ENCODE measurements at regions not wholly inside any gene's neighbourhood (a gene's known extent, or its start where the extent isn't known, plus 50 kb on each side); places are given as distances from the start of the nearest gene placed in this dataset.

GRCh38 chr10:3853016-3853415 is 68.0 kb upstream of the KLF6 start:
- no peak for DNase-seq

DNA sequence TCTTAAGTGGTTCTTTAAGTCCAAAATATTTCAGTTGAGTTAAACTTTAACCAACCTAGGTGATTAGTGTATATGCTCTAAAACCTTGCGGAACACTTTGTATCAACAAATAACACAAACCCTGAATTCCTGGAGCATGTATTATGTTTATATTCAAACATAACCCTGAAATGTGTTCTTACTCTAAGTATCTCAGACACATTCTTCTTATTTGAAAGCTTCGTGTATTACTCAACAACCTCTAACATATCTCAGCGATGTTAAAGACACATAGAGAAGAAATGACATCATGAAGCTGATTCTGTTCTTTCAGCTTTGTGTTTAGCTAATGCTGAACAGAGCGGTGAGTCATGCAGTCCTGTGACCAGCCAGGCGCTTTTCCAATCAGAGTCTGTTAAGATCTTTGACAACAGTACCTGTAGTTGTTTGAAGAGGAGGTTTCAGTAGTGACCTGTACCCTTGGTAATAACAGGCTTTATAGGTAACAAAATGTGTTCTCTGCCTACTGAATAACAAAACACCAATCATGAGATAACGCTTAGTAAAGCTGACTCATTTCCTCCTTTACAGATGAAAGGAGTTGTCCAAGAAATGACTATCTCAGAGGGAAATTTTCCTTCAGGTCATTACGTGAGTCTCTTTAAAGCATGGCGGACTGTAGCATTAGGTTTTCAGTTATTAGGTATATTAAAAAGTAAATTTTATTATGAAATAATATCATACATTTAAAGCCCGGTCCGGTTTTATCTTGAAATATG is 67.3 kb upstream of the KLF6 start:
- no peak for DNase-seq

- DNase-seq = no peak
Measured at GRCh38 chr10:3850999-3851937, 66.3 kb upstream of the KLF6 start.

DNA sequence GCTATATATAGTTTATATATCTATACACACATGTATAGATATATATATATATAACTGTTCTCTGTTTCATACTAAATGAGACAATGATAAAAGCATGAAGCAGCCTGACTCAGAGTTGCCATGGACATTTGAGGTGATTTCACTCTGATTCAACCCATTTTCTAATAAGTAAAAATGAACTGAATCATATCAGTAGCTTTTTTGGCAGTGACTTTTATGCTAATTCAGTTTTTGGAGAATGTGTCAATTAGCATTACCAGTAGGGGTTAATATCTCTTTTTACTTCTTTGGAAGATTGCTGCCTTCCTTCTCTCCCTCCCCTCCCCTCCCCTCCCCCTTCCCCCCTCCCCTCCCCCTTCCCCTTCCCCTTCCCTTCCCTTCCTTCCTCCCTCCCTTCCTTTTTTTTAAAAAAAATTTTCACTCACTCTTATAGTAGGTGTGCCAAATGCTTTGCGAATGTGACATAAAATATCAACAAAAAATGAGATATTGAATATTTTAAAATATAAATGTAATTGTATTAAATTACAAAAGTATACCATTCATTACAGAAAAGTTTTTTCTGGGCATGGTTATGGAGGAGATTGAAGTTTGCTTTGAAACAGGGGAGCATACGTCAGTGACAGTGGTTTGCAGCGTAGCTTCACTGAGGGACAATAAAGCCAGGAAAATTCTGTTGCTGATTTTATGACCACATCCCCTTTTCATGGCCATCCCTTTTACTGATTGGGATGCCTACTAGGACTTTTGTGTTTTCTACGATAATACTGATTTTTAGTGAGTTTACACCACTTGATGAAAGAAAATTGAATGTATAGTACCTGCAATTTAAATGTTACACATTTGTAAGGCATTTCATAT is 64.0 kb upstream of the KLF6 start:
- no peak for DNase-seq

GRCh38 chr10:3848005-3848774 is 63.2 kb upstream of the KLF6 start:
- DNase-seq = no peak

GRCh38 chr10:3846736-3847135 is 61.7 kb upstream of the KLF6 start:
- no peak for DNase-seq

GRCh38 chr10:3844491-3845025 is 59.5 kb upstream of the KLF6 start:
- no peak for DNase-seq

DNA sequence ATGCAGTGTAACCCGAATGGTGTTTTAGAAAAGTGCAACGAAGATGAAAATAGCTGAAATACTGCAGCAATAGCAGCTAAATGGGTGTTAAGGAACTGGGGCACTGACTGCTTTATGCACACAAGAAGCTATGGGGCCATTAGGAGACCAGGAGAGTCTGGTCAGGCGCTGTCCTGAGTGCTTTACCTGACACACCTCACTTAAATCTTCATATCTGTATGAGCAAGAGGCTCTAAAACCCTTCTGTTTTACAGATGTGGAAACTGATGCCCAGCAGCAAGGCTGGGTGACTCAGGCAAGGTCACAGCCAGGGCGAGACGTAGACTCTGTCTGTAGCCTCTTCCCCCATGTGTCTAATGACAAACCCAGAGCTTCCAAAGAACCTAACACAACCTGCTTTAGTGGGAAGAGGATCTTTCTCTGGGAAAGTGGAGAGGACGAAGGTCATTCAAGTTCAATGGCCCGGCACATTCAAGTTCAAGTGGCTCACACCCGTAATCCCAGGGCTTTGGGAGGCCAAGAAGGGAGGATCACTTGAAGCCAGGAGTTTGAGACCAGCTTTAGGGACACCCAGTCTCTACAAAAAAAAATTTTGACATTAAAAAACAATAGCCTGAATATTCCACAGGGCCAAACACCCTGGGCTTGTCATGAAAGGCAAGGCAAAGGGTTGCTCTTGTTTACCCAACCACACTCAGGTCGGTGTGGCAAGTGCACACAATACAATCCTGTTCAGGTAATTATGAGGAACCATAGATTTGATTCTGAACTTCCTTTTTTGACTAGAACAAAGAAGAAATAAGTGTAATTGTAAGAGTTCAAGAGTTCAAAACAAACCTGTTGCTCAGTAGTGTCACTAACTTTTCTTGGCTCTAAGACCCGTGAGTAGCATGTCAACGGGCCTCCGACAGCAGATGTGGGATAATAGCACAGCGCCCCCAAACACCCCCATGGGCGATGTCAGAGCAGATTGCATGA is 53.7 kb upstream of the KLF6 start:
- DNase-seq = no peak

GRCh38 chr10:3837647-3838459 is 52.8 kb upstream of the KLF6 start:
- no peak for DNase-seq

GRCh38 chr10:3836222-3836820 is 51.3 kb upstream of the KLF6 start:
- DNase-seq = no peak

DNA sequence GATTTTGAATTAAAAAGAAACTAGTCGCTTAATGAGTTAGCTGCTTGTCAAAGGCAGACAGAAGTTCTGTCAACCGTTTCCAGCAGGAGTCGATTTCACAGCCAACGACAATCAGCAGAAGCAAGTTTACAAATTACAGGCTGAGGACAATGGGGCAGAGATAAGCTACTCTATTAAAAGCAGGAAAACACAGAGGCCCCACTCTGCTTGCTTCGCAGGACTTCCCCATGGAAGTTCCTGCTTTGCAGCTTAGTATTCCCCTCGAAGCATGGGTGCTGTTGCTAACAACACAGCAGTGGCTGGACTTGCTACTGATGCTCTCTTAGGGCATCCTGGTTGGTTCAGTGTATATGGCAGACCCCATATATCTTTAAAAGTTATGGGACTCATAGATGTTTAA is 50.8 kb upstream of the KLF6 start:
- no peak for DNase-seq

GRCh38 chr10:3834947-3835346 is 49.9 kb upstream of the KLF6 start:
- no peak for DNase-seq

Measured in NCI-H526 treated with DMSO at 0.1 percent for 48 hours (cell line).